Effector memory CD4-positive, alpha-beta T cell (primary cell): ENCODE measurements at regions not wholly inside any gene's neighbourhood (a gene's known extent, or its start where the extent isn't known, plus 50 kb on each side); places are given as distances from the start of the nearest gene placed in this dataset.
"Not testable (repeated sequence)": the region's sequence is repeated elsewhere in the genome, so short reads cannot be mapped to it uniquely, and the experiment has no call there.

Experiments
- DNase-seq, 3 donors: peaks; one replicate each; pipeline ENCODE4 v3.0.0-alpha.2; 2020
- H3K27ac ChIP-seq: 2 replicates; pipeline ENCODE4 v1.7.0; 2013; ENCODE audit warnings: mild to moderate bottlenecking, low read length, moderate library complexity; ENCODE audit not compliant: insufficient read depth, poor library complexity, severe bottlenecking
- H3K27me3 ChIP-seq: replicated peaks from 2 replicates; pipeline ENCODE4 v1.7.0; 2013; ENCODE audit warnings: mild to moderate bottlenecking, low read length; ENCODE audit not compliant: insufficient read depth, control insufficient read depth, poor library complexity, severe bottlenecking
- H3K36me3 ChIP-seq: 2 replicates; pipeline ENCODE4 v1.7.0; 2013; ENCODE audit warnings: mild to moderate bottlenecking, low read length, moderate library complexity; ENCODE audit not compliant: control insufficient read depth, insufficient read depth
- H3K4me1 ChIP-seq: 2 replicates; pipeline ENCODE4 v1.7.0; 2013; ENCODE audit warnings: low read length, mild to moderate bottlenecking; ENCODE audit not compliant: control insufficient read depth, insufficient read depth, poor library complexity, severe bottlenecking
- H3K4me3 ChIP-seq: 2 replicates; pipeline ENCODE4 v1.7.0; 2013; ENCODE audit warnings: low read length, low read depth, mild to moderate bottlenecking; ENCODE audit not compliant: insufficient read depth, poor library complexity, severe bottlenecking
- H3K9me3 ChIP-seq: 2 replicates; pipeline ENCODE4 v1.7.0; 2013; ENCODE audit warnings: mild to moderate bottlenecking, low read length, moderate library complexity; ENCODE audit not compliant: control insufficient read depth

DNA sequence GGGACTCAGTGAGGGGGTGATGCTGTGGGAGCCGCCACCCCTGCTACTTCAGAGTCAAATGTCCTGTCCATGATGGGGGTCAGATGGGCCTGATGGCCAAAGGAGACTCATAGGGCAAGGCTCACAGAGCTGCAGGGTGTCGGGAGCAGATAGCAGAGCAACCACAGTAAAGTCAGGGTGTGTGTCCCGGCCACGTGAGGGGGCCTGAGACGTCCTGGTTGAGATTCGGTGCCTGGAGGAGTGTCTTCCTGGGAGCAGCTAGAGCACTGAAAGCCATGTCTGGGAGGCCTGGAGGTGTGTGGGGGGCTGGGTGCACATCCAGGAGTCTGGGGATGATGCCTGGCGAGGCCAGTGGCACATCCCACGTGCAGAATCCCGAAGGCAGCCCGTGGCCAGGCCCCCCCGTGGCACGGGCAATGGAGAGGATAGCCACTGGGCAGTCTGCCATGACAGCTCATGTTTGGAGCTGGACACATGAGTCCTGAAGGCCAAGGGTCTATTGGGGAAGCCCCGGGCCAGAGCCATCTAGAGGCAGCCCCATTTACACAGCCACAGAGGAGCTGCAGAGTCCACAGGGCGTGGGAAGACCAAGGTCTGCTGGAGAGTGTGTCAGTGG is 308.0 kb upstream of the SFSWAP start:
- H3K9me3 ChIP-seq = no peaks in the 10 kb centered on the region

DNA sequence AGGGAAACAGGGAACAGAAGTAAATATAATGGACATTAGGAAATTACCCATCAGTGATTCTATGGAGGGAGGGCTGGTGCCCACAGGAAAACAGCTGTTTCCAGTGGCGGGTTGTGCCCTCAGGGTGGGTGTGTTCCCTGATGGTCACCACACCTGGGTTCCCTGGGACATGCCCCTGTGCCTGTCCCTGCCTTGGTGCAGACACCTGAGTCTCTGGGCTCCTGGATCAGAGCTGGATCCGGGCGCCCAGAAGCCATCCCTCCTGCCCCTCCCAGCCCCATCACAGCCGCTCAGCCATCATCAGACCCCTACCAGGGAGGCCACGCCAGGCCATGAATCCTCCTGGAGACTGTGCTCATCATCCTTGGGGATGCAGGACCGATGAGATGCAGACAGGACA is 307.2 kb upstream of the SFSWAP start:
- Histone ChIP-seq H3K27me3 (no peaks in the 10 kb centered on the region), H3K9me3 (no peaks in the 10 kb centered on the region), H3K27ac (no peak overlapping the region), H3K4me1 (no peaks in the 10 kb centered on the region), H3K36me3 (no peaks in the 10 kb centered on the region), H3K4me3 (no peak overlapping the region)
- DNase-seq = no peak

More for the DNA sequence above, 308.0 kb upstream of the SFSWAP start:
- DNase-seq = no peak
- Histone ChIP-seq H3K4me1 (no peaks in the 10 kb centered on the region), H3K27ac (no peak overlapping the region), H3K4me3 (no peak overlapping the region), H3K36me3 (no peaks in the 10 kb centered on the region), H3K27me3 (no peaks in the 10 kb centered on the region)

DNA sequence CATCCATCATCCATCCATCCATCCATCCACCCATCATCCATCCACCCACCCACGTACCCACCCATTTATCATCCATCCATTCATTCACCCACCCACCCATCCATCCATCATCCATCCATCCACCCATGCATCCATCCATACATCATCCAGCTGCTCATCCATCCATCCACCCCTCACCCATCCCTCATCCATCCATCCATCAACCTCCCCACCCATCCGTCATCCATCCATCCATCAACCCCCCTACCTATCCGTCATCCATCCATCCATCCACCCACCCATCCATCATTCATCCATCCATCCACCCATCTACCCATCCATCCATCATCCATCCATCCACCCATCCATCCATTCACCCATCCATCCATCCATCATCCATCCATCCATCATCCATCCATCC is 306.2 kb upstream of the SFSWAP start:
- H3K4me1 ChIP-seq = no peaks in the 10 kb centered on the region
- no peaks in the 10 kb centered on the region for H3K27me3 ChIP-seq
- no peak overlapping the region for H3K27ac ChIP-seq
- no peak overlapping the region for H3K4me3 ChIP-seq
- H3K36me3 ChIP-seq = no peaks in the 10 kb centered on the region
- no peak for DNase-seq
- H3K9me3 ChIP-seq = no peaks in the 10 kb centered on the region

DNA sequence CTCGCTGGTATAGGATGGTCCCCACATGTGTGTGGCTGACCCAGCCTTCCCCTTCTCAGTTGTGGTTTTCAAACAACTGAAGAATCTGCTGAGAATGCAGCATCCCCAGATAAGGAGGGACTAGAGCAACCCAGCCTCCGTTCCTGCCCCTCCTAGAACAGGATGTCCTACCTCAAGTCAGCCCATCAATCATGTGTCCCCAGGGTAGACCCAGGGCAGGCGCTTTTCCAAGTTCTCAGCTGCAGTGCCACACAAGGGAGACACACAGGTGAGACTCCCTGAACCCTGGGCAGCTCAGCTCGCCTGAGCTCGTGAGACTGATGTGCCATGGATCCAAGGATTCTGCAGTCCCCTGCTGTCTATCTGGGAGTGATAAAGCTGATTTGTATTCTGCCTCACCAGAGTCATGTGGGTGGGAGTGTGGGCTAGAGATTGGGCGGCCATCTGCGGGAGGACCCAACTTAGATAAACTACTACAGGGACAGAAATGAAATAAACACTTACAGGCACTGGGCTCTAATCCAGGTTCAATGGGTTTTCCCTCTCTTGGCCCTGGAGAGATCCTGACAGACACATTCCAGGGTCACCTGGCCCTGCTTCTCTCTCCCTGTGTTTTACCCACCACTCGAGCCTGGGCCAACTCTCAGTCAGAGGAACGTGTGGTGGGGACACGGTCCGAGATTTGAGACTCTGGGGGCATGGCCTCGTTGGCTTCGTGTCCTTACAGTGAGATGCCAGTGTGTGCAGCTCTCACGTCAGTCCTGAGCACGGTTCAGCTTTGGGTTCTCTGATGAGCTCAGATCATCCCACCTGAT is 303.5 kb upstream of the SFSWAP start:
- Histone ChIP-seq H3K27ac (no peak overlapping the region), H3K27me3 (no peaks in the 10 kb centered on the region), H3K9me3 (no peaks in the 10 kb centered on the region), H3K4me3 (no peak overlapping the region), H3K36me3 (no peaks in the 10 kb centered on the region), H3K4me1 (no peaks in the 10 kb centered on the region)
- no peak for DNase-seq

DNA sequence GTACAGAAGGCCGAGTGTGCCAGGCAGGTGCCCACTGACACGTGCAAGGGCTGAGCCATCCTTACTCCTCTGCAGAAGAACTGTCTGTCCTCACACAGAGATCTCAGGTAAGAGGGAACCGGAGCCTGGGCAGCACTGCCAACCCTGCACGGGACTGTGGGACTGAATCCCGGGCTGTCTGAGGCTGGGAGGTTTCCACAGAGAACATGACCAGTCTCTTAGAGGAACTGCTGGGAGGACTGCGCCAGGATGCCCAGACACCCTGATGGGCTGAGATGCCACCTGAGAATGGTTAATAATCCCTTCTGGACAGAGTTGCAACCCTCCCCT is 302.9 kb upstream of the SFSWAP start:
- Histone ChIP-seq H3K27ac (no peak overlapping the region), H3K4me1 (no peaks in the 10 kb centered on the region), H3K27me3 (no peaks in the 10 kb centered on the region), H3K36me3 (no peaks in the 10 kb centered on the region), H3K4me3 (no peak overlapping the region), H3K9me3 (no peaks in the 10 kb centered on the region)
- DNase-seq = no peak

DNA sequence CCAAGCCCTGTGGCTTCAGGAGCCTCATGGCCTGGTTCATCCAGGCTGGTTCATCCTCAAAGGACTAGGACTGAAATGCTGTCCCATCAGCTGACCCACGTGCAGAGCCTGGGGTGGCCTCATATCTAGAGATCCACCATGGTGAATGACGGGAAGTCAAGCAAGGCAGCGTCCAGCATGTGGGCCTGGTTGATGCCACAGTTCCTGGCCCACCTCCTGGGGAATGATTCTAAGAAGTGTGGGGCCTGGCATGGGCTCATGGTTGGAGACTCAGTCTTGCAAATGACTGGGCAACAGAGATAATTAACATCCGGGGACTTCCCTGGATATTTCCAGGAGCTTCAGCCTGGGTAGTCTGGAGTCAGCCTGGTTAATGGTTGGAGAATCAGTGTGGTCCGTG is 302.4 kb upstream of the SFSWAP start:
- H3K4me3 ChIP-seq = no peak overlapping the region

DNA sequence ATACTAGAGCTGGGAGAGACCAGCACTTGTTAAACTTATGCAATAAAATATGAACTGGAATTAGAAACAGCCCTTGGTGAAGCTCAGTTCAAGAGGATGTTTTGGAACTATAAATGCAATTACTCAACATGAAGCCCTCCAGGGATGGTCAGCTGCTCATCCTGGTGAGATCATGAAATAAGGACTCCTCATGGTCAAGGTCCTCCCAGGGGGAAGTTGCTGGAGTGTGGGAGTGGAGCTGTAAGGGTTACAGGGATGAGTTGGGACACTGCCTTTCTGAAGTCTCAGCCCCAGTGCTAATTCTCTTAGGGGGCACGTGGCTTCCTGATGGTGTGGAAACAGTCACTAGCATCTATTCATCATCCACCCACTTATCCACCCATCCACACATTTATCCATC is 301.7 kb upstream of the SFSWAP start:
- Histone ChIP-seq H3K27me3 (no peaks in the 10 kb centered on the region), H3K9me3 (no peaks in the 10 kb centered on the region), H3K4me3 (no peak overlapping the region), H3K36me3 (no peaks in the 10 kb centered on the region), H3K27ac (no peak overlapping the region), H3K4me1 (no peaks in the 10 kb centered on the region)
- no peak for DNase-seq

More for the DNA sequence above, 302.4 kb upstream of the SFSWAP start:
- Histone ChIP-seq H3K36me3 (no peaks in the 10 kb centered on the region), H3K9me3 (no peaks in the 10 kb centered on the region), H3K4me1 (no peaks in the 10 kb centered on the region), H3K27me3 (no peaks in the 10 kb centered on the region), H3K27ac (no peak overlapping the region)
- DNase-seq = no peak

DNA sequence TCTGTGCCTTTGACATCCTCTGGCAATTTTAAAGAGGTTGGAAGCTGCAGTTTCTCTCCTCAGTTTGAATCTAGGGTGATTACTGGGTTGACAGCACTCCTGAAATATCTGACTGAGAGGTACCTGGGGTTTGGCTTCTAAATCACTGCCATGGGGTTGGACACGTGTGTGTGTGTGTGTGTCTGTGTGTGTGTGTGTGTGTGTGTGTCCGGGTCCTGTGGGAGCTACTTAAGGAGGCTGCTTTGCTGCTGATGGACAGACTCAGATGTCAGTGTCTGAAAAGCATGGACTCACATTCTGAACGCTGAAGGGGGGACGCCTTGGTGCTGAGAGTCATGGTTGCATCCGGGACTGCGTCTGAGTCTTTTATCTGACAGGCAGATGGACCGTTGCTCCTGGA is 299.1 kb upstream of the SFSWAP start:
- H3K27ac ChIP-seq, H3K4me3 ChIP-seq, H3K9me3 ChIP-seq, H3K27me3 ChIP-seq, H3K36me3 ChIP-seq, H3K4me1 ChIP-seq, DNase-seq: not testable (repeated sequence)

DNA sequence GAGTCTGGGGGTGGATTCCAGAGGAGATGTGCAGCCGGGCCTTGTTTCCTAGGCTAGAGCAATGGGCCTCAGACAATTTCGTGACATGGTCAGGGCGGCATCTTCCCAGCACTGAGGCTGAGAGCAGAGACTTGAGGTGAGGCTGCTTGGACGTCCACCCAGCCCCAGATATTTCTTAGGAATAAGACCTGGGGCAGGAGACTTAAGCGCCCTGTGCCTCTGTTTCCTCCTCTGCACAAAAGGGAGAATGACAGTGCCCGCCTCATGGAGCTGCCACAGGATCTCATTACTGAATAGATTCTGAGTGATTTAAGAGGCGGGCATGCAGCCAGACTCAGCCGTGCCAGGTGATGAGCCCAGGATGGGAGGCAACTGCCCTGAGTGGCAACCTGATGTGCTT is 297.9 kb upstream of the SFSWAP start:
- H3K36me3 ChIP-seq = no peaks in the 10 kb centered on the region
- no peak overlapping the region for H3K4me3 ChIP-seq
- no peak for DNase-seq
- H3K4me1 ChIP-seq = no peaks in the 10 kb centered on the region
- no peaks in the 10 kb centered on the region for H3K9me3 ChIP-seq
- no peak overlapping the region for H3K27ac ChIP-seq
- H3K27me3 ChIP-seq = no peaks in the 10 kb centered on the region

DNA sequence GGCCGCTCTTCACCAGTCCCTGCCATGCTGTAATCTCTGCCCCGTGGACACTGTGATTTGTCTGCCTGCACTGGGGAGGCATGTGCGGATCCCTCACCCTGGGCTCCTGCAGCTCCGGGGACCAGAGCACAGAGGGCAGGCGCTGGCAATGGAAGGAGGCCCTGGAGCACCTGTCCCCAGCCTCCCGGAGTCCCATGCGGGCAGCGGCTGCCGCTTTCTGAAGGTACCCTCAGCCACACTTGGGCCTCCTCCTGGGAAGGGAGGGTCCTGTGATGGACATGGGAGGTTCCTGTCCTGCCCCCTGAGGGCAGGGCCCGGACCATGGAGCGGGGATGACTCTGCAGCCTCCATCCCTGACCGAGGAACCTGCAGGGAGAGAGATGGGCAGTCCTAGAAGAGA is 297.4 kb upstream of the SFSWAP start:
- no peak overlapping the region for H3K4me3 ChIP-seq
- H3K36me3 ChIP-seq = no peaks in the 10 kb centered on the region
- H3K27ac ChIP-seq = no peak overlapping the region
- DNase-seq = no peak
- no peaks in the 10 kb centered on the region for H3K27me3 ChIP-seq
- H3K9me3 ChIP-seq = no peaks in the 10 kb centered on the region
- no peaks in the 10 kb centered on the region for H3K4me1 ChIP-seq
